ENCODE measurements at regions not wholly inside any gene's neighbourhood (a gene's known extent, or its start where the extent isn't known, plus 50 kb on each side); places are given as distances from the start of the nearest gene placed in this dataset.
"Not testable (repeated sequence)": the region's sequence is repeated elsewhere in the genome, so short reads cannot be mapped to it uniquely, and the experiment has no call there.

DNA sequence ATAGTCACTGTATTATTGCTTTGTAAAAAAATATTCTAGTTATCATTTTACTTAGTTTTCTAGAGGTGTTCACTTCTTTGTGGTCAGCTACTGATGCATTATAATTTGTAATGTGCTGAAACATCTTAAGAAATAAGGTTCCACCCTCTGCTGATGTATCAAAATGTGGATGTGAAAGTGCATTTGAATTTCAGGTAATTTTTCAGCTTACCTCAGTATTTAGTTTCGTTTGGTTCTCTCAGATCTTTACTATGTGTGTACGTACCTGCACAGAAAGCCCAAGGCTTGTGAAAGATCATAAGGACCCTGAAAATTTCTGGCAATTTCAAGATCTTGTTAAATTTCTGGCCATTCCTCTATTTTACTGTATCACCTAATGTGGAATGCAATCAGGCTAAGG is 542.3 kb upstream of the TPK1 start:
- TF ChIP-seq, protein P1, sequence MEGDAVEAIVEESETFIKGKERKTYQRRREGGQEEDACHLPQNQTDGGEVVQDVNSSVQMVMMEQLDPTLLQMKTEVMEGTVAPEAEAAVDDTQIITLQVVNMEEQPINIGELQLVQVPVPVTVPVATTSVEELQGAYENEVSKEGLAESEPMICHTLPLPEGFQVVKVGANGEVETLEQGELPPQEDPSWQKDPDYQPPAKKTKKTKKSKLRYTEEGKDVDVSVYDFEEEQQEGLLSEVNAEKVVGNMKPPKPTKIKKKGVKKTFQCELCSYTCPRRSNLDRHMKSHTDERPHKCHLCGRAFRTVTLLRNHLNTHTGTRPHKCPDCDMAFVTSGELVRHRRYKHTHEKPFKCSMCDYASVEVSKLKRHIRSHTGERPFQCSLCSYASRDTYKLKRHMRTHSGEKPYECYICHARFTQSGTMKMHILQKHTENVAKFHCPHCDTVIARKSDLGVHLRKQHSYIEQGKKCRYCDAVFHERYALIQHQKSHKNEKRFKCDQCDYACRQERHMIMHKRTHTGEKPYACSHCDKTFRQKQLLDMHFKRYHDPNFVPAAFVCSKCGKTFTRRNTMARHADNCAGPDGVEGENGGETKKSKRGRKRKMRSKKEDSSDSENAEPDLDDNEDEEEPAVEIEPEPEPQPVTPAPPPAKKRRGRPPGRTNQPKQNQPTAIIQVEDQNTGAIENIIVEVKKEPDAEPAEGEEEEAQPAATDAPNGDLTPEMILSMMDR (IDR thresholded peaks at IDR 0.05) = no peak
- no peak for TF ChIP-seq POLR2A (IDR thresholded peaks at IDR 0.05)
- no peak for DNase-seq
- Histone ChIP-seq H3K36me3 (replicated peaks in 1 of 2) (no peaks in the 10 kb centered on the region), H3K27ac (no peak overlapping the region), H3K9me3 (replicated peaks in 1 of 3) (no peaks in the 10 kb centered on the region), H3K27me3 (no peaks in the 10 kb centered on the region), H3K4me3 (no peak overlapping the region), H3K4me1 (replicated peaks in 1 of 2) (no peaks in the 10 kb centered on the region)
- WGBS, 4 donors = 57 to 67% (median 62%) methylated on average over 2 of the region's 2 CpGs
- intact Hi-C loops (cut with DNase I) = no loop called here

DNA sequence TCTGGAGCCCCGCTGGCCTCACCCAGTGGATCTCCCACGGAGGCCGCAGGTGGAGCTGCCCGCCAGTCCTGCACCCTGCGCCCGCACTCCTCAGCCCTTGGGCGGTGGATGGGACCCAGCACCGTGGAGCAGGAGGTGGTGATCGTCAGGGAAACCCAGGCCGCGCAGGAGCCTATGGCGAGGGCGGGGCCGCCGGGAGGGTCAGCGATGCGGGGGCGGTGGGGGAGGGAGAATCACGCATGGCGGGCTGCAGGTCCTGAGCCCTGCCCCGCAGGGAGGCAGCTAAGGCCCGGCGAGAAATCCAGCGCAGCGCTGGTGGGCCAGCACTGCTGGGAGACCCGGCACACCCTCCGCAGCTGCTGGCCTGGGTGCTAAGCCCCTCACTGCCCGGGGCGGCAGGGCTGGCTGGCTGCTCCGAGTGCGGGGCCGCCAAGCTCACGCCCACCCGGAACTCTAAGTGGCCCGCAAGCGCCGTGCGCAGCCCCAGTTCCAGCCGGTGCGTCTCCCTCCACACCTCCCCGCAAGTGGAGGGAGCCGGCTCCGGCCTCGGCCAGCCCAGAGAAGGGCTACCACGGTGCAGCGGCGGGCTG is 524.8 kb upstream of the TPK1 start:
- Histone ChIP-seq H3K4me3 (no peak overlapping the region), H3K4me1 (replicated peaks in 1 of 2) (no peaks in the 10 kb centered on the region), H3K9me3 (replicated peaks in 1 of 3) (no peaks in the 10 kb centered on the region), H3K36me3 (replicated peaks in 1 of 2) (no peaks in the 10 kb centered on the region), H3K27ac (no peak overlapping the region), H3K27me3 (no peaks in the 10 kb centered on the region)
- TF ChIP-seq, protein P1 (IDR thresholded peaks at IDR 0.05) = no peak
- TF ChIP-seq POLR2A (IDR thresholded peaks at IDR 0.05) = no peak
- no peak for DNase-seq
- WGBS, 4 donors = 94 to 96% (median 95%) methylated on average over 12 to 47 of the region's 47 CpGs
- intact Hi-C loops (cut with DNase I) = no loop called here

DNA sequence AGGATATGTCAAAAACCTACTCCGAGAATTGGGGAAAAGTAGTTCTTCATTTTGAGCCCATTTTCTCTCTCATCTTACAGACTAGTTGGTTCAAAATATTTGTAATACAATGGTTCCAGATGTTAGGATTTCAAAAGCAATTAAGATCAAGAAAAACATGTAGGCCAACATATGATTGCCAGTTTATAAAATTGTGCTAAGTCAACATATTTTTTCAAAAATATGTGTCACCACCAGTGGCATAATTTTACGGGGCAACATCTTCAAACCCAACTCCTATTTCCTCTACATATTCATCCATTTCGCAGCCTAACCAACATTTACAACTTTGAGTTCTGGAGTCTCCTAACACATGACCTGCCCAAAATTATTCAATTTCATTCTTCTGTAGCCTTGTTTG is 514.5 kb upstream of the TPK1 start:
- Histone ChIP-seq H3K36me3 (replicated peaks in 1 of 2) (no peaks in the 10 kb centered on the region), H3K4me3 (no peak overlapping the region), H3K9me3 (replicated peaks in 1 of 3) (no peaks in the 10 kb centered on the region), H3K27me3 (no peaks in the 10 kb centered on the region), H3K27ac (no peak overlapping the region), H3K4me1 (replicated peaks in 1 of 2) (no peaks in the 10 kb centered on the region)
- WGBS, 4 donors = 85 to 86% (median 86%) methylated on average over 3 of the region's 3 CpGs
- no peak for DNase-seq
- TF ChIP-seq, protein P1 (IDR thresholded peaks at IDR 0.05) = no peak
- no peak for TF ChIP-seq POLR2A (IDR thresholded peaks at IDR 0.05)
- intact Hi-C loops (cut with DNase I) = no loop called here

DNA sequence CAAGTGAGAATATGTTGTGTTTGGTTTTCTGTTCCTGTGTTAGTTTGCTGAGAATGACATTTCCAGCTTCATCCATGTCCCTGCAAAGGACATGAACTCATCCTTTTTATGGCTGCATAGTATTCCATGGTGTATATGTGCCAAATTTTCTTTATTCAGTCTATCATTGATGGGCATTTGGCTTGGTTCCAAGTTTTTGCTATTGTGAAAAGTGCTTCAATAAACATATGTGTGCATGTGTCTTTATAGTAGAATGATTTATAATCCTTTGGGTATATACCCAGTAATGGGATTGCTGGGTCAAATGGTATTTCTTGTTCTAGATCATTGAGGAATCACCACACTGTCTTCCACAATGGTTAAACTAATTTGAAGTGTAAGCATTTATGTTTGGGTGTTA is 513.6 kb upstream of the TPK1 start:
- DNase-seq; H3K4me1 ChIP-seq (replicated peaks in 1 of 2); H3K27me3 ChIP-seq; H3K9me3 ChIP-seq (replicated peaks in 1 of 3); intact Hi-C loops (cut with DNase I); H3K36me3 ChIP-seq (replicated peaks in 1 of 2); H3K4me3 ChIP-seq; H3K27ac ChIP-seq: not testable (repeated sequence)

DNA sequence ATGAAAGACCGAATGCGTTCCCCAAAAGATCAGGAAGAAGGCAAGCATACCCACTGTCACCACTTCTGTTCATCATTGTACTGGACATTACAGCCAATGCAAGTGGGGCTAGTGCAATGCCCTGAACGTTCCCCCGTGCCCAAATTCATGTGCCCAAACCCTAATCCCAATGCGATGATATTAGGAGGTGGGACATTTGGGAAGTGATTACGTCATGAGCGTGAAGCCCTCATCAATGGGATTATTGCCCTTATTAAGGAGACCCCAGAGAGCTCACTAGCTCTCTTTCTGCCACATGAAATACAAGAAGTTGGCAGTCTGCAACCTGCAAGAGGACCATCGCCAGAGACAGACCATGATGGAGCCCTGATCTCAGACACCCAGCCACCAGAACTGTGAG is 511.4 kb upstream of the TPK1 start:
- H3K4me3 ChIP-seq = no peak overlapping the region
- H3K27ac ChIP-seq = no peak overlapping the region
- H3K36me3 ChIP-seq (replicated peaks in 1 of 2) = no peaks in the 10 kb centered on the region
- no peak for TF ChIP-seq POLR2A (IDR thresholded peaks at IDR 0.05)
- TF ChIP-seq, protein P1 (IDR thresholded peaks at IDR 0.05) = no peak
- intact Hi-C loops (cut with DNase I) = no loop called here
- 73 to 78% (median 75%) methylated on average over 8 of the region's 8 CpGs for WGBS, 4 donors
- H3K27me3 ChIP-seq = no peaks in the 10 kb centered on the region
- no peaks in the 10 kb centered on the region for H3K9me3 ChIP-seq (replicated peaks in 1 of 3)
- H3K4me1 ChIP-seq (replicated peaks in 1 of 2) = no peaks in the 10 kb centered on the region
- DNase-seq = no peak
